ENCODE measurements at regions not wholly inside any gene's neighbourhood (a gene's known extent, or its start where the extent isn't known, plus 50 kb on each side); places are given as distances from the start of the nearest gene placed in this dataset.

DNA sequence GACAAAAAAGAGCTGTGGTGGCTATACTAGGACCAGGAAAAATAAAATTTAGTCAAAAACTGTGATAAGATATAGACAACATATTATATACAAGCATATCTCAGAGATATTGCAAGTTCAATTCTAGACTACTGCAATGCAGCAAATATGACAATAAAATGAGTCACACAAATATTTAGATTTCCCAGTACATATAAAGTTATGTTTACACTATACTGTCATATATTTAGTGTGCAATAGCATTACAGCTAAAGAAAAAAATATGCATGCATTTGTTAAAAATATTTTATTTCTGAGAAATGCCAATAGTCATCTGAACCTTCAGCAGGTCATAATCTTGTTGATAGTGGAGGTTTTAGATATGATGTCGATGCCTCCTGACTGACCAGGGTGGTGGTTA is 72.1 kb downstream of the AKR1C4 start:
- WGBS, 2 experiments (ENCODE audit: insufficient coverage in 1 of 2, insufficient read length in 1 of 2): 40% methylated on average over 1 of the region's 1 CpG; no CpG with 5 or more reads in 1 of the 2 experiments
- Histone ChIP-seq H3K36me3 (ENCODE audit: control insufficient read depth, insufficient read depth, low read length) (no peaks in the 10 kb centered on the region), H3K9me3 (ENCODE audit: control insufficient read depth, low read length) (peaks cover 26% of the 10 kb centered on the region), H3K4me1 (ENCODE audit: control insufficient read depth, insufficient read depth, low read length) (no peaks in the 10 kb centered on the region), H3K9ac (ENCODE audit: extremely low read depth, low read length, poor library complexity, severe bottlenecking) (no peak overlapping the region), H3K27ac (ENCODE audit: low read depth, low read length) (no peak overlapping the region), H3K27me3 (ENCODE audit: control insufficient read depth, insufficient read depth, low read length, poor library complexity, severe bottlenecking) (no peaks in the 10 kb centered on the region), H3K4me3 (ENCODE audit: low read length) (no peak overlapping the region)
- DNase-seq: no peak
- H3K9me3 Mint-ChIP-seq: peaks cover 24% of the 10 kb centered on the region
- no peak overlapping the region for H3K4me3 Mint-ChIP-seq
- no peaks in the 10 kb centered on the region for H3K36me3 Mint-ChIP-seq (ENCODE audit: low read depth)
- H3K27me3 Mint-ChIP-seq (ENCODE audit: insufficient read depth): no peaks in the 10 kb centered on the region
- TF ChIP-seq, protein P1, sequence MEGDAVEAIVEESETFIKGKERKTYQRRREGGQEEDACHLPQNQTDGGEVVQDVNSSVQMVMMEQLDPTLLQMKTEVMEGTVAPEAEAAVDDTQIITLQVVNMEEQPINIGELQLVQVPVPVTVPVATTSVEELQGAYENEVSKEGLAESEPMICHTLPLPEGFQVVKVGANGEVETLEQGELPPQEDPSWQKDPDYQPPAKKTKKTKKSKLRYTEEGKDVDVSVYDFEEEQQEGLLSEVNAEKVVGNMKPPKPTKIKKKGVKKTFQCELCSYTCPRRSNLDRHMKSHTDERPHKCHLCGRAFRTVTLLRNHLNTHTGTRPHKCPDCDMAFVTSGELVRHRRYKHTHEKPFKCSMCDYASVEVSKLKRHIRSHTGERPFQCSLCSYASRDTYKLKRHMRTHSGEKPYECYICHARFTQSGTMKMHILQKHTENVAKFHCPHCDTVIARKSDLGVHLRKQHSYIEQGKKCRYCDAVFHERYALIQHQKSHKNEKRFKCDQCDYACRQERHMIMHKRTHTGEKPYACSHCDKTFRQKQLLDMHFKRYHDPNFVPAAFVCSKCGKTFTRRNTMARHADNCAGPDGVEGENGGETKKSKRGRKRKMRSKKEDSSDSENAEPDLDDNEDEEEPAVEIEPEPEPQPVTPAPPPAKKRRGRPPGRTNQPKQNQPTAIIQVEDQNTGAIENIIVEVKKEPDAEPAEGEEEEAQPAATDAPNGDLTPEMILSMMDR (conservative IDR thresholded peaks at IDR 0.05): no peak
- no peak overlapping the region for H3K27ac Mint-ChIP-seq
- H3K4me1 Mint-ChIP-seq: peaks cover 2% of the 10 kb centered on the region

DNA sequence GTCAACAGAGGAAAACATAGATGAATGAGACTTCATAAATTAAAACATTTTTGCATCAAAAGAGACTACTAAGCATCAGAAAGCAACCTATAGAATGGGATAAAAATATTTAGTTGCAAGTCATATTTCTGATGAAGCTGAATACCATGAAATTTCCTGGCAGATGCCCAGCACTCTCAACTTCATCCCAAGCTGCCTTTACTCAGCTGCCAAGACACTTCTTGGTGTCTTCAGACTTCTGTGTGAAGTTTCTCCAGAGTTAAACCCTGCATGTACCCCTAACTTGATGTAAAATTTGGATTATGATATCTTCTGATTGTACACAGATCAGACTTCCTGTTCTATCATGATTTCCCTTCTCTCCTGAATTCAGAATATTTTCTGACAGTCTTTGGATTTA is 73.2 kb downstream of the AKR1C4 start:
- no peak for DNase-seq
- Mint-ChIP-seq H3K36me3 (ENCODE audit: low read depth) (no peaks in the 10 kb centered on the region), H3K27ac (no peak overlapping the region), H3K4me1 (peaks cover 2% of the 10 kb centered on the region), H3K4me3 (no peak overlapping the region), H3K9me3 (peaks cover 15% of the 10 kb centered on the region), H3K27me3 (ENCODE audit: insufficient read depth) (no peaks in the 10 kb centered on the region)
- no peak overlapping the region for H3K9ac ChIP-seq (ENCODE audit: extremely low read depth, low read length, poor library complexity, severe bottlenecking)
- peaks cover 15% of the 10 kb centered on the region for H3K9me3 ChIP-seq (ENCODE audit: control insufficient read depth, low read length)
- no peaks in the 10 kb centered on the region for H3K36me3 ChIP-seq (ENCODE audit: control insufficient read depth, insufficient read depth, low read length)
- H3K27ac ChIP-seq (ENCODE audit: low read depth, low read length): no peak overlapping the region
- no peaks in the 10 kb centered on the region for H3K27me3 ChIP-seq (ENCODE audit: control insufficient read depth, insufficient read depth, low read length, poor library complexity, severe bottlenecking)
- no peak overlapping the region for H3K4me3 ChIP-seq (ENCODE audit: low read length)
- no peaks in the 10 kb centered on the region for H3K4me1 ChIP-seq (ENCODE audit: control insufficient read depth, insufficient read depth, low read length)
- TF ChIP-seq, protein P1 (conservative IDR thresholded peaks at IDR 0.05): no peak

- H3K27ac Mint-ChIP-seq: no peak overlapping the region
- TF ChIP-seq, protein P1 (conservative IDR thresholded peaks at IDR 0.05): no peak
- Histone ChIP-seq H3K4me3 (ENCODE audit: low read length) (no peak overlapping the region), H3K4me1 (ENCODE audit: control insufficient read depth, insufficient read depth, low read length) (no peaks in the 10 kb centered on the region), H3K36me3 (ENCODE audit: control insufficient read depth, insufficient read depth, low read length) (no peaks in the 10 kb centered on the region), H3K27ac (ENCODE audit: low read depth, low read length) (no peak overlapping the region), H3K9me3 (ENCODE audit: control insufficient read depth, low read length) (peaks cover under 1% of the 10 kb centered on the region), H3K9ac (ENCODE audit: extremely low read depth, low read length, poor library complexity, severe bottlenecking) (no peak overlapping the region), H3K27me3 (ENCODE audit: control insufficient read depth, insufficient read depth, low read length, poor library complexity, severe bottlenecking) (no peaks in the 10 kb centered on the region)
- DNase-seq: no peak
- H3K4me1 Mint-ChIP-seq: peaks cover 2% of the 10 kb centered on the region
- no peaks in the 10 kb centered on the region for H3K27me3 Mint-ChIP-seq (ENCODE audit: insufficient read depth)
- 88 to 94% methylated on average over 1 of the region's 1 CpG for WGBS, 2 experiments (ENCODE audit: insufficient coverage in 1 of 2, insufficient read length in 1 of 2)
- peaks cover 3% of the 10 kb centered on the region for H3K9me3 Mint-ChIP-seq
- H3K4me3 Mint-ChIP-seq: no peak overlapping the region
- H3K36me3 Mint-ChIP-seq (ENCODE audit: low read depth): no peaks in the 10 kb centered on the region
Measured at GRCh38 chr10:5271526-5271925, 74.9 kb downstream of the AKR1C4 start.

All from endodermal cell (in vitro differentiated cells).